ENCODE measurements at regions not wholly inside any gene's neighbourhood (a gene's known extent, or its start where the extent isn't known, plus 50 kb on each side); places are given as distances from the start of the nearest gene placed in this dataset.

- no peak for DNase-seq
Measured at GRCh38 chr11:15390857-15391256, 276.1 kb downstream of the INSC start.

- no peak for DNase-seq
Measured at GRCh38 chr11:15396778-15397177, 282.1 kb downstream of the INSC start.

GRCh38 chr11:15406851-15407351 is 292.2 kb downstream of the INSC start:
- no peak for DNase-seq

GRCh38 chr11:15412054-15412453 is 297.3 kb downstream of the INSC start:
- DNase-seq, result no peak

DNA sequence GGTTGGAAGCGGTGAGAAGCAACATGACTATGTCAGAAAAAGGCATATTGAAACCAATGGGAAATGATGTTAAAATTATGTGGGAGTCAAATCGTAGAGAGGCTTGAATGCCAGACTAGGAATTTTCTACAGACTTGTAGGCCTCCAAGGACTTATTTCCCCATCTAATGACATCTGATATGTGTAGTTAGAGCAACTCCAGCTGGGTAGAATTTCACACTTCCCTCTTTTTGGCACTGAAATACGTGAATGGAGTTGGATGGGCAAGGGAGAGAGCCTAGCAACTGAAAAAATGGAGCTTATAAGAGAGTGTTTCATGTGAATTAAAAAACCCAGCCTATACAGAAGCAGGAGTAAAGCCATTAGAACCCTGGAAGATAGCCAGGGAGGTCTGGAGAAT is 304.2 kb downstream of the INSC start:
- no peak for DNase-seq

GRCh38 chr11:15419696-15420095 is 305.0 kb downstream of the INSC start:
- no peak for DNase-seq

- no peak for DNase-seq
Measured at GRCh38 chr11:15430381-15430780, 315.7 kb downstream of the INSC start.

DNA sequence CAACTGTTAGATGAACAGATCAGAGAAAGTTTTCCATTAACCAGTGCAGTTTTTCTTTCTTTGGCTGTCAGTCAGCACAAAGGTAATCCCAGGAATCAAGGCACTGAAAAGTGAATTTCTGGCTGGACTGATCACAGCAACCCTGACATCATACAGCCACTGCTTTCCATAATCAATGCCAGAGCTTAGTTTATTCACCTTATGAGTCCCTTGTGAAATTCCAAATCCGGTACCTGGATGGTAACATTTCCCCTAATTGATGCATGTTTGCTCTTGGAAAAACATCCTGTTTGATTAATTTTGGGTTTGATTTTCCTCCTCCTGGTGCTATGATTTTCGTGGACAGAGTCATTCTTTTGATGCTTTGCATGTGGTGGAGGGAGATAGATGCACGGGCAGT is 319.8 kb downstream of the INSC start:
- no peak for DNase-seq

DNA sequence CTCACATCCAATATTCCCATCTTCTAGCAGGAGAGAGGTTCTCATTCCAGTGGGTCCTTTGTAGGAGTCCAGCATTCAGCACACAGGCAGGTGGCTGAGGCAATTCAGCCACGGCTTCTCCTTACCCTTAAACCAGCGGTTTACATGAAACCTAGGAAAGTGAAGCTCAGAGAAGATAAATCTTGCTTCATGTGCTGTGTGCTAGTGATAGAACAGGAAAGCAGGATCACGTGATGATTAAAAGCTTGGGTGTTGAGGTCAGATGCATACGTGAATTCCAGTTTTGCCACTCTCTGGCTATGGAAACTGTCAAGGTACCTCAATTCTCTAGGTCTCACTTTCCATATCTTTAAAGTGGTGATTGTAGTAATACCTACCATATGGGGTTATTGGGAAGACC is 331.6 kb downstream of the INSC start:
- no peak for DNase-seq

- no peak for DNase-seq
Measured at GRCh38 chr11:15446929-15447328, 332.2 kb downstream of the INSC start.

DNA sequence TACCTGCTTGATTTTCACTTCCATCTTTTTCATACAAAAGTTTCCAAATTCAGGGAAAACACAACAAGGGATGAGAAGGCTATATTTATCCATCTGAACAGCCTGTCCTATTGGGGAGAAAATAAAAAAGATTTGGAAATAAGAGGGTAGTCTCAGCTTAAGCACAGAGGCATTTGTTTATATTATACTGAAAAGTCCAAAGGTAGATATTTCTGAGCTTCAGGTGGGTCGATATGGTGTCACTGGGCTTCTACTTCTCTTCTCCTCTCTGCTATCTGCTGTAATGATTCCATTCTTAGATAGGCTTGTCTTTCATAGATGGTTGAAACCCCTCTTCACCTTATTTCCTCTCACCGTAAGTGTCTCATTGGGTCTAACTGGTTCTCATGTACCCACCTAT is 337.0 kb downstream of the INSC start:
- DNase-seq, result no peak

DNA sequence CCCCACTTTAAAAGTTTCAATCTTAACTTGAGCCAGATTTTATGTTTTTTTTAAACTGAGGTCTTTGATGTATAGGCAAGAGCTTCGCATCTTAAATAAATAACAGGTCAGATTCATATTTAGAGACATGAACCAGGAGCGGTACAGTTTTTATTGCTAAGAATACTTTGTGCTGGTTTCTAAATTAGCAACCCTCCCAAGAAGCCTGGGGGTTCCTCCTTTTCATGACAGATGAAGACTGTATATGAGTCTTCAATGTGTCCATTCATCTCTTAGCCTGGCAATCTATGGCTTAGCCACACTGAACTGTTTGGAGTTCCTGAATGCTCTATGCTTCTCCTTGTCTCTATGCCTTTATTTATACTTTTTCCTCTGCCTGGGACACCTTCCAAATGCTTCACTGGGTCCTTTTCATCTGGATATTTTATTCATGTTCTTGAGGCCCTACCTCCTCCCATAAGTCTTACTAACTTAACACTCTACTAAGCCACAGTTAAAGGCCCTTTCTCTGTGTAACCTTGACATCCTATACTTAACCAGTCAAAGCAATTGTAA is 338.6 kb downstream of the INSC start:
- DNase-seq, result no peak

DNA sequence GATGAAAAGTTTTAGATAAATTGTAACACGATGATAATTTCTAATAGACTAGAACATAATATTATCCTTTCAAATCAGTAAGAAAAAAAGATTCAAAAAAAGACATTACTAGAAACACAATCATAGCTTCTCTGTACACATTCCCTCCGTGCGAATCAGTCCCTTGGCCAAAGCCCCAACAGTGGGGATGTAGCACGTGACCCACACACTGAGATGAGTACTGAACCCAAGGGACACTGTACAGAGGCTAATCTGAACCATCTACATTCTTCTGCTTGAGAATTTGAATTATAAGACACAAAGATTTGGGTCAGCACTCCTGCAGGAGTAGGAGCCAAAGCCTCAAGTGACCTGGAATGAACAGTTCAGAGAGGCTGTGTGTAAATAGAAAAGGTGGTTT is 353.7 kb downstream of the INSC start:
- DNase-seq, result no peak

DNA sequence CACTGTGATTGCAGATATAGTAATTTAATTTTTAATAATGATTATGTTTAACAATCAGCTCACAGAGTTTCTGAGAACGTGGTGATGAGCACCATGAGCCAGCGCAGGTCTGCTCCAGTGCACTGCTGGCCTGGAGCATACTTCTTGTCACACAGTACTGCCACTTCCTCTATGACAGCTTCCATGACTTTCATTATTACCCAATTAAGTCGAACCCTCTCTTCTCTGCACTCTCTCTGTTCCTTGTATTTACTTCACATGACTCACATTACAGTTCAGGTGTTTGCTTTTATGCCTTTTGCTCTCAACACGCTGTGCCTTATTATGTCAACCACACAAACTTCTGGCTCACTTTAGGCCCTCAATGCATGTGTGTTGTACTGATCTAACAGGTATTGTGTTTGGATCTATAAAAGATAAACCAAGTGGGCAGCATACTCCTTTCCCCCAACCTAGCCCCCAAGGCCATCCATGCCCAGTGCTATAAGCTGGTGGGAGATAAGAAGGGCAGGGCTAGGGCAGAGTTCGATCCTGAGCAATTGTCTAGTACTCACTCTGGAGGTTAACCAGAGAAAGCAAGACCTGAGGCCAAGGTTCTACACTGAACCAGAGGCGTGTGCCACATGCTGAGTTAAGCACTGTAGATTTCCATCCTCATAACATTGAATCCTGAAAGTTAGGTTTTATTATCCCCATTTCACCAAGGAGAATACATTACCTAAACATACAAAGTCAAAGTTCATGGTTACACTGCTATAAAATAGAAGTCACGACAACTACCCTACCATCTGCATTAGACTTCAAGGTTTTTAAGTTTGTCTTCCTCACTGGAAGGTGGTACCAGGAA is 356.5 kb downstream of the INSC start:
- DNase-seq, result no peak

DNA sequence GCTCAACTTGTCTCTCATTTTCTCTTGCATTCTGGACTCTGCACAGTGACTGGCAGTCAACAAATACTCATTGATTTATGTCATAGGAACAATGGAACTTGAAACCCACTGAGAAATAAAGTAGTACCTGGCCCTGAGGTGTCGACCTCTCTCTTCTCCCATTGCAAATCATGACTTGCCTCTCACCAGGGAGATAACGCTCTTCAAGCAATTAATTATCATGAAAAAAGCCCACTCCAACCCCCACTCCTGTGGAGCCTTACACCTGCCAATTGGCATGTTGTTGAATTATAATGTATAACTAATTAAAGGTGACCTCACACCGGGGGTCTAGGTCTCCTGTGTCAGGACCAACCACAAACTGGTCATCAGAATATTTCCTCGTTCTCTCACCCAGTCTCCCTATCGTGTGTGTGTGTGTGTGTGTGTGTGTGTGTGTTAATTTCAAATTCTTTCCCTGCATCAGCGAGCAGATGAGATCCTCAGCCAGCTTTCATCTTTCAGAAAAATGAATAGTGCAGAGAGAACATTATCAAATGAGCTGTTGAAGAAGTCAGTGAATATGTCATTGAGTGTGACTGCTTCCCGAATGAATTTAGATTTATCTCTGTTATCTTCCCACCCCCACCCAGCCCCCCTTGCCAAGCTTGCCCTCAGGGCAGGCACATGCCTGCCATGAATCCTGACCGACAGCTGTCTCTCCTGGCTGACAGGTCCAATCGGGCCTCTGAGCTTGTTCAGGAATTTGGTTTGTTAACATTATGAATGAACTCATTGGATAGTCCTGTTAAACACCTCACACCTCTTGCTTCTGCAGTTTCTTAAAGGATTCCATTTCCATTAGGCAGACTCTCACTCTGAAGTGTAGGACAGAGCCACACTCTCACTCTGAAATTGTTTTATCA is 357.4 kb downstream of the INSC start:
- DNase-seq, result no peak

DNA sequence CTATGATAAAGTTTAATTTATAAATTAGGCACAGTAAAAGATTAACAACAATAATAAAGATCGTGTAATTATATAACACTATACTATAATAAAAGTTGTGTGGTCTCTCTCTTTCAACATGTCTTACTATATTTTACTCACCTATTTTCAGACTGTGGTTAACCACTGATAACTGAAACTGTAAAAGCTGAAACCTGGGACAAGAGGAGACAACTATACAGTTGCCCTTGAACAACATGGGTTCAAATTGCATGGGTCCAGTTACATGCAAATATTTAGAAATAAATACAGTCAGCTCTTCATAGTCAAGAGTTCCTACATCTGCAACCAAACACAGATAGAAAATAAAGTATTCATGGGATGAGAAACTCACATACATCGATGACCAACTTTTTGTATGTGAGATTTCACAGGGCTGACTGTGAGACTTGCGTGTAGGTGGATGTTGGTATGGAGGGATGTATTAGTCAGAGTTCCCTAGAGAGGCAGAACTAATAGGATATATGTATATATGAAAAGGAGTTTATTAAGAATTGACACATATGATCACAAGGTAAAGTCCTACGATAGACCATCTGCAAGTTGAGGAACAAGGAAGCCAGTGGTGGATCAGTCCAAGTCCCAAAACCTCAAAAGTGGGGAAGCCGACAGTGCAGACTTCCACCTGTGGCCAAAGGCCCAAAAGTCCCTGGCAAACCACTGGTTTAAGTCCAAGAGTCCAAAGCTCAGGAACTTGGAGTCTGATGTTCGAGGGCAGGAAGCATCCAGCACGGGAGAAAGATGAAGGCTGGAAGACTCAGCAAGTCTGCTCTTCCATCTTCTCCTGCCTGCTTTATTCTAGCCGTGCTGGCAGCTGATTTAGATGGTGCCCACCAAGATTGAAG is 359.5 kb downstream of the INSC start:
- DNase-seq, result no peak

DNA sequence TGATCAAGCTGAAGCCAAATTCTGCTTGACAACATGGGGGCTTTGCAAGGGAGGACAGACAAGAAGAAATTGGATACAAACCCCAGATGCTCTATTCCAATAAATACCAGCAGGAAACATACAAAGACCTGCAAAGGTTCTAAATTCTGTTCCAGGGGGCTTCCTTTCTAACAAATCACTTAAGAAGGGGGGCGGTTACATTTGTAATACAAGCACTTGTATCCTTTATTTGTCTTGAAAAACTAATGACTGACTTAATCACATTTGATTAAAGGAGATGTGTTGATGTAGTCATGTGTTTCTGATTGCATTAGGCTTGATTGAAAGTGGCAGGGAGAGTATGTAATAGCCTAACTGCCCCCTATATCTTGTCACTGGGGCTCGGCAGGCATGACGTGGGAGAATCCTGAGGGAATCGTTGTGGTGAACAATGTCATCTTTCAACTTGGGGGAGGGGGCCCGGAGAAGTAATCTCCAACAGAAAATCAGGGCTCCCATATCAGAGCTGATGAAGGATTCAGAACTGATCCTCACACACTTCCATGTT is 361.7 kb downstream of the INSC start:
- no peak for DNase-seq

DNA sequence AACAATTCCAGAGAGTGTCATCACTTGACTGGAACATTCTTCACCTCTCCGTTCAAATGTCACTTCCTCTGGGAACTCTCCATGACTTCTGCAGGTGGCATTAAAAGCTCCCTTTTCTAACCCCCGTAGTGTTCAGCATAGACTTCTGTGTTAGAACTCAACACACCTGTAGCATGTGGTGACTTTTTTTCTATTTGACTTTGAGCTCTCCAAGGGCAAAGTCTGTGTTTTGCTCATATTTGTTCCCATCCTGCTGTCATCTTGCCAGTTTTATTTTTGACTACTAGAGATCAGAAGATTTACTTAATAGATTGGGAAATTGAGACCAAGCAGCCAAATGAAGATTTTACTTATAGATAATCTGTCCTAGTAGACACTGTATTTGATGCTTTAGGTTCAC is 367.1 kb downstream of the INSC start:
- DNase-seq, result no peak

DNA sequence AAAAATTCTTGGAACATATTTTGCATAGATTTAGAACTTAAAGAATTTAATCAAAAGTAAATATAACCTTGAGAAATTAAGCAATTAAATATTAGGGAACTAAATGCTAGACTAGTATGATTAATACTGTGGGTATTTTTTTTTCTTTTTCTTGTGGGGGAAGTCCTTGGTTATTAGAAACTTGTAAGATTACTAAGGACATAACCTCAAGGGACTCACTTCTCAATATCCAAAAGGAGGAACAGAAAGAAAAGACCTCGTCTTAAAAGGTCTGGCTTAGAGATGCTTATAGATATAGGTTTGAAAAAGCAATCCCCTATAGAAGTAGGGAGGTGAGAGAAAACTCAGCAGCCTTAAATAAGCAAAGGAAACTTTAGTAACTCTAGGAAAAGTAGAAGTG is 368.5 kb downstream of the INSC start:
- DNase-seq, result no peak

DNA sequence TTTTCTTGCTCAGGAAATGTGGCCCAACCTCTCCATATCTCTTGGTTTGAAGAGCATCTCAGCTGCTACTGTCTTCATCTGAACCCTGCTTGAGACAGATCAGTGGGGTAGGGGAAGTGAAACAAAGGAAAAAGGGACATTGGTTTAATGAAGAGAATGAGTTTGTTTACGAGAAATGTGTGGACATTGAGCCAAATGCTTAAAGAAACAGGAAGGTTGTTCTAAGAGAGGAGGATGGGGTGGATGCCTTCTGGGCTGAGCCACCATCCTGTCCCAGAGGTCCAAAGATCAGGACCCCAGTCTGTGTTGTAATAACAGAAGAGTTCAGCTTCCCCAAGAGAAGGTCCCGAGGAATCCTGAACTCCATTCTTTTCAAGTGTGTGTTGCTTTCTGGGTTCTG is 369.7 kb downstream of the INSC start:
- DNase-seq, result no peak

DNA sequence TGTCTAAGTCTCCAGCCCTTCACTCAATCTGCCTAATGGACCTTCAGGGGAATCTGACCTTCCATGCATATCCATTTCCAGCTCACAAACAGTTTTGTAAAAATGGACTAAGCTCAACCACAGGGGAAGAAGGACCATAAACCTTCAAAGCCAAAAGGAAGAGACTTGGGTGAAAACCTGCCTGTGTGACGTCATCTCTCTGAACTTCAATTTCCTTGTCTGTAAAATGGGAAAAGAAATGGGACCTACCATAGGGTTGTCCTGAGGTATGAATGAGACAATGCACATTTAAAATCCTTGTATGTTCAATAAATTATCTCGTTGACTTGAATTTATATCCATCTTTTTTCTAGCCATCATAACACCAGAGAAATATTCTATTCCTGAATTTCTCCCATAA is 370.7 kb downstream of the INSC start:
- DNase-seq, result no peak

- no peak for DNase-seq
Measured at GRCh38 chr11:15489281-15489680, 374.6 kb downstream of the INSC start.

Data from bone marrow (tissue), 2 donors.